ENCODE measurements at regions not wholly inside any gene's neighbourhood (a gene's known extent, or its start where the extent isn't known, plus 50 kb on each side); places are given as distances from the start of the nearest gene placed in this dataset.
"Not testable (repeated sequence)": the region's sequence is repeated elsewhere in the genome, so short reads cannot be mapped to it uniquely, and the experiment has no call there.

DNA sequence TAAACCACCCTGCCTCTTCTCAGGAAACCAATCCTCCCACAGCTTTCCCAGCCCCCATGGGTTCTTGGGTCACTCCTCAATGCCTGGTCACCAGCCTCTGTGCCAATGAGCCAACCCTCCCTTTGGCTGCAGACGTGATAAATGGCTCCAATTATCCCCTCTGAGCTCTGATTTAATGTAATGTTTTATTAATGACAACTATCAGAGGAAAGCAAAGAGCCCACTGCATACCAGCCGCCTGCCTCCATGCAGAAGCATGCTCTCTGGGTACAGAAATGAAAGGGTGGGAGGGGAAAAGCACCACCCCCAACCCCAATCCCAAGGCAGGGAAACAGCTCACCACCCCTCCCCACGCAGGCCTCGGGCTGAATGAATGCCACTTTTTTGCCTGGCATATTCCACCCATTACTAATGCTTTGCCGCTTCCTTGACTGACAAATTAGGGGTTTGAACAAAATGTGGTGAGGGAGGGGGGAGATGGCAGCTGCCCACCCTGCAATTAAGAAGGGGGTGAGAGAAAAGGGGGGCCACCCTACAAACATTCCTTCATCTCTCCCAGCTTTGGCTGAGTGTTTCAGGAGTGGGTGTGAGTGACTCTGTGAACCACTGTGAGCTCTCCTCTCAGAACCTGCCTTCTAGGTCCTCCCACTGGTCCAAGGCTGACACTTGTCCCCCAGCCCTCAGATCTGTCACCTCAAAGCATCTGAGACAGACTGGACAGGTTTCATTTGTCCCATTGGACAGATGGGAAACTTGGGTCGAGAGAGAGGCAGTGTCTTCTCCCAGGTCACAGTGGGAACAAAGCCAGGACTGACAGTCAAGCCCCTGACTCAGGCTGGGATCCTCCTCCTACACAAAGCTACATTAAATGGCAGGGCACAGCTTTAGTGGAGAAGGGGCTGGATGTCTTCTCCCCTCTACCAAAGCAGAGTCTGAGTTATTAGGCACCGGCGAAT is 161.5 kb downstream of the TMEM132E start:
- no peak for DNase-seq (ENCODE audit: low spot score)

DNA sequence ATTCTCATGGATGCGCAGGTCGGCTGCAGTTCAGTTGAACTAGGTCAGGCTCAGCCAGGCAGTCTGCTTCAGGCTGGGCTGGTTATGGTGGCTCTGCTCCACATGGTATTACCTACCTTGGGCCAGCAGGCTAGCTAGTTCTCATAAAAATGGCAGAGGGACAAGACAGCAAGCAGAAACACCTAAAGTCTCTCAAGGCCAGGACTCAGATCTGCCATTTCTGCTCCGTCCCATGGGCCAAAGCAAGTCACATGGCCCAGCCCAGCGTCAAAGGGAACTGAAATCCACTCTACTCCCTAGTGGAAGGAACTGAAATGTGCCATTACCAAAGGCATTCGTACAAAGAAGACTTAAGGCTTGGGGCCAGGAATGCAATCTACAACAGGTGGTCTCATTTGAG is 160.0 kb downstream of the TMEM132E start:
- DNase-seq (ENCODE audit: low spot score) = no peak

DNA sequence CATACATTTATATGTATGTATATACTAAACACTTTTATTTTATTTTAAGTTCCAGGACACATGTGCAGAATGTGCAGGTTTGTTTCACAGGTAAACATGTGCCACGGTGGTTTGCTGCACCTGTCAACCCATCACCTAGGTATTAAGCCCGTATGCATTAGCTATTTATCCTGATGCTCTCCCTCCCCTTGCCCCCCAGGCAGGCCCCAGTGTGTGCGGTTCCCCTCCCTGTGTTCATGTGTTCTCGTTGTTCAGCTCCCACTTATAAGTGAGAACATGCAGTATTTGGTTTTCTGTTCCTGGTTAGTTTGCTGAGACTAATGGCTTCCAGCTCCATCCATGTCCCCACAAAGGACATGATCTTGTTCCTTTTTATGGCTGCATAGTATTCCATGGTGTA is 158.3 kb downstream of the TMEM132E start:
- DNase-seq (ENCODE audit: low spot score) = not testable (repeated sequence)

DNA sequence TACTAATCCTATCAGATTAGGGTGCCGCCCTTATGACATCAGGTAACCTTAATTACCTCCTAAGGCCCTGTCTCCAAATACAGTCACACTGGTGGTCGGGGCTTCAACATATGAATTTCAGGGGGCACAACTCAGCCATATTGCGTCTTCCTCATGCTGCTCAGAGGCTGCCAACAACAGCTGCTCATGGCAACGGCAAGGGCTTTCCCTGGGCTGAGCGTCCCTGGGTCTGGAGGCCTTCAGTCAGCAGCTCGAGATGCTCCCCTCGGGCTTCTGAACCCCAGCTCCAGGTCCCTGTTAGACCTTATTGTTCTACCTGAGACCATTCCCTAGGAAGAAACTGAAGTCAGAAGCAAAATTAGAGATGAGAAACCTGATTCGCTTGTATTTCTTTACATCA is 157.2 kb downstream of the TMEM132E start:
- no peak for DNase-seq (ENCODE audit: low spot score)

DNA sequence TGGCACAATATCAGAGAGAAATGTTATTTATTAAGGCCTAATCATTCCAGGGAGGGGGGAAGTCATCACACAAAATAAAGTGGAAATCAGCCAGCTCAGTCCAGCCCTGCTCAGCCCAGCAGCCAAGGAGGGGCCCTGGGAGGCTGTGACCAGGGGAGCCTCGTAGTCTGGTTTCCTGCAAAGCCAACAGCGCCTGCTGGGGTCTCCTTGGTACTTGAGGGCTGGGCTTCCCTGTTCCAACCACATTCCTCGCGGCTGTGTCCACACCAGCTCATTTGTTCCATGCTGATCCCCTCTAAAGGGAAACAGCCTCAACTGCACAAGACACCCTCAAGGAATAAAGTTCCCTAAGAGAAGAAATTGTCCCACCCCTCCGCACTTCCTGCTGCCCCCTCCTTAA is 154.0 kb downstream of the TMEM132E start:
- DNase-seq (ENCODE audit: low spot score) = no peak

DNA sequence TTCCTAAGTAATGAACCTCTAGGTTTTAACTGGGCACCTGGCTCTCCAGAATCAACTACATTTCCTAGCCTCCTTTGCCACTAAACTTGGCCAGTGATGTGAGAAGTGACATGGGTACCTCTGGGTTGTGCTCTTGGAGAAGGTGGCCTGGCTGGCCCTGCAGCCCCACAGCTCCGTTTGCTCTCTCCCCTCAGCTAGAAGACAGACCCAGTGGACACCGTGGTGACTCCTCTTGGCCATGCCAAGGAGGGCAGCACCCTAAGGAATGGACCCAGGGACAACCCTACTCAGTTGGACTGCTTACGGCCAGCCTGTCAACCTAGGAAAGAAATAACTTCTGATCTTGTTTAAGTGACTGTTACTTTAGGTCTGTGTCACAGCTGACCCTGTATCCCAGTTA is 151.4 kb downstream of the TMEM132E start:
- DNase-seq (ENCODE audit: low spot score) = no peak

DNA sequence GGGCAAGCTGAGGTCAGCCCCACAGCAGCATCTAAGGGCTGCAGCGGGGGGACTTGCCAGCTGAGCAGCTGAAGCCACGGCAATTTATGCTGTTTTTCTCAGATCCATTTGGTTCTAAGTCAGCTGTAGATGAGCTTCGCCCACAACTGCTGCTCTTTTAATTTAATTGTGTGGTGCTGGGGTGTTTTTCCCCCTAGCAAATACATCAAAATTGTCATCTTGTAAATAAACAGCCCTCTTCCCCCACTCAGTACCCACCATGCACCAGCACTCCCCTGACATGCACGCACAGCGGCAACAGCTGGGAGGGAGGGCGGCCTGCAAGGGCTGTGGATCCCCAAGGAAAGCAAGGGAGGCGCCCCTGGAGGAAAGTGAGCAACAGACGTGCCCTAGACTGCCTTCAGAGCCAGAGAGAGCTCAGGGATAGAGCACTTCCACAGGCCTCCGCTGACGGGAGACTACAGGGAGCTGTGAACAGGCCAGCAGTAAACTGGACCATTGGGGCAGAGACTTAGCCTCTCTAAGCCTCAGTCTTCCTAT is 149.5 kb downstream of the TMEM132E start:
- no peak for DNase-seq (ENCODE audit: low spot score)

DNA sequence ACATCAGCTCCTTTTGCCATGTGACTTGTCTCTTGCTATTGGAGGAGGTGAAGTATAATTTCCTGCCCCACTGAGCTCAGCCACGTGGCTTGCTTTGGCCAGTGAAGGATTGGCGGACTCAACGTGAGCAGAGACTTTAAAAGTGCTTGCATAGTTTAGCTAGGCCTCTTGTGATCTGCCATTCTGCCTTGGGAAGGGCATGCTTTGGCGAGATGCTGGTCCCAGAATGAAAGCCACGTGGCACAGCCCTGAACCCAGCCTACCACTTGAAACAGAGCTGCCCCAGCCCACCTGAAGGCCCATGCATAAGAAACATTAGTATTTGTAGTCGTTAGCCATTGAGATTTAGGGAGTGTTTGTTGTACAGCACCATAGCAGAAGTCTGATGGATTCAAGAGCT is 148.2 kb downstream of the TMEM132E start:
- no peak for DNase-seq (ENCODE audit: low spot score)

DNA sequence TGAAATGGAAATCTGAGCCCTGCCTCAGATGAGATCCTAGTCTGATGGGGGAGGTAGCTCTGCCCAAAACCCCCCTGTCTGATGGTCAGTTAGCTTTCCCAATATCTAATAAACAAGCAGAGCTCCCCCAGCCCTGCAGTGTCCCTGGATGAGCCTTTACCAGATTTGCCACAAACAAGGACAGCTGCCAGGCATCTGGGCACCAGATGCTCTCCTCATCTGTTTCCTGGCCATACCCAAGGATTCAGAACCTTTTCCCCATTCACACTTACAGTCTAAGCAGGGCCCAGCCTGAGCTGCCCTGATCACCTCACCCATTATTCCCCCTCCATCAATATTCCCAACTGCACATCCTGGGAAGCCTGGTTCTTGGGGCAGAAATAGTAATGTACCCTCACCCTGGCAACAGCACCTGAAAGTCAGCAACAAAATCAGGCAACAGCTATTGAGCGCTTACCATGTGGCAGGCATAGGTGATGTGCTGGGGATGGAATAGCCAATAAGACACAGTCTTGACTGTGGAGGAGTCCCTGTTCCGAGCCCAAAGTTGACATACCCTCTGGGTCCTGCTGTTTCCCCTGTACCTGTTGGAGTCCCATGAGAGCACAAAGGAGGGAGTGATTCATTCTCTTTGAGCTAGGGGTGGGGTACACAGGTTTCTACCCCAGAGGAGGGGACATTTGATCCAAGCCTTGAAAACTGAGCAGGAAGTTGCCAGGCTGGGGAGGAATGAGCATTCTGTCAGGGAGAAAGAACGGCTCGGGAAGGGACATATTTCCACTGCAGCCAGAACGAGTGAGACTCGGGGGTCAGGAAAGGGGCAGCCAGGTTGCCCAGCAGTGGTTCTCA is 147.4 kb downstream of the TMEM132E start:
- DNase-seq (ENCODE audit: low spot score) = no peak

DNA sequence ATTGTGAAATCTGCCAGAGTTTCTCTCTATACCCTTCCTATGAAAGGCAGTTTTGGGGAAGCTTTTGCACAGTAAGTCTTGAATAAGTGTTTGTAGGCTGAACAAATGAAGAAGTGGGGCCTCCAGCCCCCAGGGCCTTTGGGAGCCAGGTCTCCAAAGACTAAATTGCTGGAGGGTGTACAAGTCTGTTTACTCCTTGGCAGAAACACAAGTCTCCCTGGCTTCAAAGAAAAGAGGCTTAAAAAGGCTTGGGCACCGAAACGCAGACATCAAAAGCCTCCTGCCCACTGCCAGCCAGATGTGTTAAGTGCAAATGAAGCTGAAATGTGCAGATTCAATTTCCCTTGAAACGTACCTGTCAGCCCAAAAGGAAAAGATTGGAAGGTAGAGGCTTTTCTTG is 146.3 kb downstream of the TMEM132E start:
- no peak for DNase-seq (ENCODE audit: low spot score)

DNA sequence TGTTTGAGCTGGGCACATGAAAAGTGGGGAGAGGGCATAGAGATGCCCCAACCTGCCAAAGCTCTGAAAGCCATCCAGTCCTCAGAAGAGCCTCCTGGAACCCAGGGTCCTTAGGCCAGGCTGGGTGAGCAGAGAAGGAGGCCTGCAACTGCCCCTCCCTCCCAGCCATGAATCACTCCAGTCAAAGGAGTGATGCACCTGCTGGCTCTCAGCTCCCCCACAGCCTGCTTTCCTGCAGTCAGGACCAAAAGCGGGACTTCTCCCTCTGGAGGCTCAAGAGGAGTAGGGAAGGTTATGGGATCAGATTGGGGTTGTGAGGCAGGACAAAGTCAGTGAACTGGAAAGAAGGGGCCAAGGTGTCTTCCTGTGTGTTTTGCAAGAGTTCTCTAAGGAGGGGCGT is 145.6 kb downstream of the TMEM132E start:
- no peak for DNase-seq (ENCODE audit: low spot score)

DNA sequence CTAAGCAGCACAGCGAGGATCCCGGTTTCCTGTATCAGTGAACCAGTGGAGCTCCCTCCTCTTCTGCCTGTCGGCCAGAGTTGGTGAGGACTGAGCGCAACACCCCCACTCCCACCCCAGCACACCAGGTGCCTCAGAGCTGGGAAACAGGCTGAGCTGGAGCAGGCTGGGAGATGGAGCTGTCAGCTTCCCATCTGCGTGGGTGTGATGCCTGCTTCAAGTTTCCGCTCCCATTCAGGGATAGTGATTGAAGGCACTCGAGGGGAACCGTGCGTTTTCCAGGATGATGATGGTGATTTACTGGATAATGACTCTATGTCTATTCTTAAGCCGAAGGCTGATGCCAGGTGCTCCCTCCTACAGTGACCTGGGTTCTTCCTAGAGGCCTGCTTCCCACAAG is 144.5 kb downstream of the TMEM132E start:
- peak; percentile 57 for DNase-seq (ENCODE audit: low spot score)

DNA sequence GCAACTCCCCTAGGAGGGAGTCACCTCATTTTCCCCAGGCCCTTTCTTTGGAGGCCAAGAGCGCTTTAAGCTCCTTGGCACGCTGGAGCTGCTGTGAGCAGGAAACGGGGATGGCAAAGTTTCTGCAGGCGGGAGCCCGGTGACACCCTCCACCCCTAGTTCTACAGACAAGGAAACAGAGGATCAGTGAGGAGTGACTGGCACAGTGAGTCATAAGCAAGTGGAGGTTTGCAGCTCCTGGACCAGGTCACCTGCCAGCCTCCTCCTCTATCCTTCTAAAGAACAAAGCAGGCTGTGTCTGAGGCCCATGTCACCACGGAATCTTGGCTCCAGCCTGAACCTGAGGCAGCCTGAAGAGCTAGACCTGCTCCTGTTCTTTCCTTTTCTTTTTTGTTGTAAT is 141.9 kb downstream of the TMEM132E start:
- DNase-seq (ENCODE audit: low spot score) = no peak

DNA sequence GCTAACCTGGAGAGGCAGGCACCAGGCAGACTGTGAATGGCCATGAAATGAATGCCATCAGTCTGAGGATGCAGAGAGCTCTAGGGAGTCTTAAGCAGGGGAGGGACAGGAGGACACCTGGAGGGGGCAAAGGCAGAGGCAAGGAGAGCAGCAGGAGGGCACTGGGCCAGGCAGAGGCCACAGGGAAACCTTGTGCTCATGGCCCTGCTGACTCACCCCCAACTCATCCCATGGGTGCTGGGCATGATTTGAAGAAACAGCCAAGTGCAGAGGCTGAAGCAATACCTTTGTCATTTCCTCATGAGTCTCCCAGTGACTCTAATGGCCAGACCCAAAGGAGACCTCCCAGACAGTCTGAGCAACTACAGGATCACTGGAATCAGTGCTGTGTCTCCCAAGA is 141.4 kb downstream of the TMEM132E start:
- DNase-seq (ENCODE audit: low spot score) = no peak

DNA sequence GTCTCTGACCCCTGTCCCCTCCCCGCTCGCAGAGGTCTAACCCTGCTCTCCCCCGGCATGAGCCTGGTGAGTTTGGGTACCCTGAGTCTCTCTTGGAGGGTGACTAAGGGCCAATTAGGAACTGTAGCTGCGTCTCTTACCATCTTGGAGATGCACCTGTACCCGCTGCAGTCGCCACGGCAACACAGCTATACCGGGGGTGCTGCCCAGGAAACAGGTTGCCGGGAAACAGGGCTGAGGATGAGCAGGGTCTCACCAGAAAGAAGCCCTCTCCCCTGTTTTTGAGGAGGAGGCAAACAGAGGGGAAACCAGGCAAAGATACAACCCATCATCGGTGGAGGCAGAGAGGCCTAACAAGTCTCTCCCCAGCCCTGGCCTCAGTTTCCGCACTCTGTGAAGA is 140.2 kb downstream of the TMEM132E start:
- DNase-seq (ENCODE audit: low spot score) = no peak

DNA sequence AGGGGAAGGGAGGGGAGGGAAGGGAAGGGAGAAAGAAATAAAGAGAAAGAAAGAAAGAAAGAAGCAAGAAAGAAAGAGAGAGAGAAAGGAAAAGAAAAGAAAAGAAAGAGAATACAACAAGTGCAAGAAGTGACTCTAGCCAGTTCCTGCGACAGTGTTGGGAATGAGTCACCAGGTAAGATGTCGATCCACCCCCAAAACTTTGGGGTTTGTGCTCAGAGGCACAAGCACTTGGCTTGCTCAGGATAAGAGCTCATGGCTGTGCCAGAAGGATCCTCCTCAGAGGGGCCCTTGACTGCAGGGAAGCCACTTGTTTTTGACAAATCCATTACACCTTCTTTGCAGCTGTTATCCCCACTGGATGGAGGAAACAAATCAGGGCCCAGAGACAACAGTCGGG is 137.7 kb downstream of the TMEM132E start:
- DNase-seq (ENCODE audit: low spot score) = no peak

DNA sequence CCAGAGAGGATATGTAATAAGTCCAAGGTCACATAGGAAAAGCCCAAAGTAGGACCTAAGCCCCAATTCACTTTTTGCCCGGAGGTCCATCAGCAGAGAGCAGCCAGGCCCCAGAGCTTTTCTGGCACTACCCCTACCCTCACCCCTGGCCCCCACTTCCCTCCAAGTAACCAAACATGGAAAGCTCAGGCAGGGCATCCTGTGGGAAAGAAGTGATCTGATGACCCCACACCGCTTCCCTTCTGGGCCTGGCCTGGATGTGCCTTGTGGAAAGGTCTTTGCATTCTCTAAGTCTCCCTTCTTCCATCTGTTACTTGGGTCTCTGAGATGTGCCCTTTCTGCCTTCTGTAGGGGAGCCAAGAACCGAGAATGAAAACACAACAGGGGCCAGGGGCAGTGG is 136.9 kb downstream of the TMEM132E start:
- no peak for DNase-seq (ENCODE audit: low spot score)

DNA sequence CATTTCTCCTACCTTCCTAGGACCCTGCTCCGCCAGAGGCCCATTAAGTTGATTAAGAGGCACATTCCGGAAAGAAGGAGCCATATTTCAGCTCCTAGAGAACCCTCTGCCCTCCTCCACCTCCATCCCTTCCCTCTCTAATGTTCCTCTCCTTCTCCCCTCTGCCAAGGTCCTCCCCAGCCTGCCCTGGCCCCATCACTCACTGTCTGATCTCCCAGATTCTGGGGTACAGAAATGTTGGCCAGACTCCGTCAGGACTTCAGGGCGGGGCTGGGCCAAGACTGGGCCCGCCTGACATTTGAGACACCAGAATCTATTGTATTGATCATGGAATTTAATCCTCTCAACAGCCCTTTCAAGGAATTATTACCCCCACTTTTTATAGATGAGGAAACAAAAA is 136.1 kb downstream of the TMEM132E start:
- no peak for DNase-seq (ENCODE audit: low spot score)

DNA sequence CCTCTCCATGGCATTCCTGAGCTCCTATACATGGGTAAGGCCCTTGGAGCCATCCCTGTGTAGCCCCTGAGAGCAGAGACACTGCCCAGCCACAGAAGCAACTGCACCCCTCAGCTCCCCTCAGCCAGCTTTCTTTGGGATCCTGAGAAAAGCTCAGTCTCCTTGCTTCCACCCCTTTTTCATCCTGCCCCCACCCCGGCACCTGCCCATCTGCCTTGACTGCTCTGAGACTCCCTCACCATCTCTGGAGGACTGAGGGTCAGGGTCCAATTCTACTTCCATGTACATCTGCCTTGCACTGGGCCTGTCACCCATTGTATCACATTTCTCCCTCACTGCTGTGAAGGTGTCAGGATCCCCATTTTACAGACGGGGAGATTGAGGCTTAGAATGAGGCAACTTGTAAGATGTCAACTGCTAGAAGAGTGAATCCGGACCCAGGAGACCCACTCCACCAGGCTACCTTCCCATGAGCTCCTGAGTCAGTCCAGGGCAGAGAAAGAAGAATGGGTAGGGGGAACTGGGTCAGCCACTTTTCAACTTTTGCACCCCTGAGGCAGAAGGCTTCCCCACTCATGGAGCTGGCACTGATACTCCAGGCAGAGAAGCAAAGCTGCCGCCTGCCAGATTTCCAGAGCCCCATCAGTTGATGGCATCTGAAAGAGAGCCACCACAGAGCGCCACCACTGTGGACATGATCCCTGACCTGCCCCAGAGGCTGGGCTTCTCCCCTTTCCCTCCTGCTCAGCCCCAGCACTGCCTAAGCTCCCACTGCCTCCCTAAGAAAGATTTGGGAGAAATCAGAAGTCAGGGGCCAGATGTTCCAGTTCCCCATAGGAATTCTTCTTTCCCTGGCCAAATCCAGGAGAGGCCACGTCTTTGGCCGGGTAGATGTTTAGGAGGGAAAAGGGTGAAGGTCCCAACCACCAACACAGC is 135.4 kb downstream of the TMEM132E start:
- no peak for DNase-seq (ENCODE audit: low spot score)

DNA sequence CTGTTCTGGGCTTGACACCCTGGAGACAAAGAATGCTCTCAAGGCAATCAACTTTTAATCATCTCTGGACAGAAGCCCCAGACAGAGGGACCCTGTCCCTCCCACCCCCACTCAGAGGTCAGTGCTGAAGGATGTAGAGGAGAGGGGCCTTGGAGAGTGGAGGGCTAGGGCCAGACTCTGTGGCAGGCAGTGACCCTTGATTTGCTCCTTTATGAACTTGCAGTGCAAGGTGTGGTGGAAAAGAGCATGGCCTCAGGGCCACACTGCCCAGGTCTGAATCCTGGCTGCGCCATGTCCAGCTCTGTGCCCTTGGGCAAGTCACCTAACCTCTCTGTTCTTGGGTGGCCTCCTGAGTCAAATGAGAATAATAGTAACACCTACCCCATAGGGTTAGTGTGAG is 134.3 kb downstream of the TMEM132E start:
- no peak for DNase-seq (ENCODE audit: low spot score)

DNA sequence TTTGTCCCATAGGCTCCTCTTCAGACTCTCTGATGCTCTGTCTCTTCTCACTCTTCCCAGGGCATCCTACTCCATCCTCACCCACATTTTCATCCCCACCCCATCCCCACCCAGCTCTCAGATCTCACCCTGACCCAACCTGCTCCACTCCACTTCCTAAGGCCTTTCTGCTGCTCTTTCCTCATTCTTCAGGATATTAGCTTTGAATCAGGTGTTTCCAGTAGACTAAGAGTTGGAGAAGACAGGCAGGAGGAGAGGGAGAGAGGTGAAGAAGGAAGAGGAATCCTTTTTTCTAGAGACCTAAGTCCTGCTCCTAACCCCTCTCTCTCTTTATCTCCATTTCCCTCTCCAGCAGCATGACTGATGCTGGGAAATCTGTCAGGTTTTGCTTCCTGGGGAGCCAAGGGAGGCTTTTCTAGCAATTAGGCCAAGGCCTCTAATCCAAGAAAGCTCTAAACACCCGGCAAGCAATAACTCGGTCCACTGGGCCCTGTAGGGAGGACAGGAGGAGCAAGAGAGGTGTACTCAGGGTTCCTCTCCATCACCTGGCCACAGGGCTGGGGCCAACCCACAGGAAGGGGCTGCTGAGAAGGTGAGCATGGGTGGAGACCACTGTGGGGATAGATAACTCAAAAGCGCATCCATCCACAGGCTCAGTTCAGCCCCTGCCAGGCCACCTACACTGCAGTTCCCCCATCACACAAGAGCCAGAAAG is 133.3 kb downstream of the TMEM132E start:
- no peak for DNase-seq (ENCODE audit: low spot score)
